ENCODE measurements at regions not wholly inside any gene's neighbourhood (a gene's known extent, or its start where the extent isn't known, plus 50 kb on each side); places are given as distances from the start of the nearest gene placed in this dataset.

DNA sequence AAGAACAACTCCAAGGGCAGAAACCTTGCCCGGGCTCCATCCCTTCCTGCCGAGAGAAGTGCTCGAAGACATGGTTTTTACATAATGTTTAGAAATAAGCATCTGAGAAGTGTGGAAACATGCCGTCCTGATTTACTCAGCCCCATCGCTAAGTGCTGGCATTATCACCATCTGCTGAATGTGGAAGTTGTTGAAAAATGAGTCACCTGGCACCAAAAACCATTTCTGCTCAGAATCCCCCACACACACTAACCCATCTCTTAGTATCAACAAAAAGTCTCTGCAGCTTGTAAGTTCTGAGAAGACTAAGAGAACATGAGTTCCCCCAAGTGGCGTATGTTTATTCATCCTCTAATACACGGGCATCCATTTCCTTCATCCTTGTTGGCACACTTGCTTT, 51.0 kb upstream of the ARL8B start:
- DNase-seq = no peak

DNA sequence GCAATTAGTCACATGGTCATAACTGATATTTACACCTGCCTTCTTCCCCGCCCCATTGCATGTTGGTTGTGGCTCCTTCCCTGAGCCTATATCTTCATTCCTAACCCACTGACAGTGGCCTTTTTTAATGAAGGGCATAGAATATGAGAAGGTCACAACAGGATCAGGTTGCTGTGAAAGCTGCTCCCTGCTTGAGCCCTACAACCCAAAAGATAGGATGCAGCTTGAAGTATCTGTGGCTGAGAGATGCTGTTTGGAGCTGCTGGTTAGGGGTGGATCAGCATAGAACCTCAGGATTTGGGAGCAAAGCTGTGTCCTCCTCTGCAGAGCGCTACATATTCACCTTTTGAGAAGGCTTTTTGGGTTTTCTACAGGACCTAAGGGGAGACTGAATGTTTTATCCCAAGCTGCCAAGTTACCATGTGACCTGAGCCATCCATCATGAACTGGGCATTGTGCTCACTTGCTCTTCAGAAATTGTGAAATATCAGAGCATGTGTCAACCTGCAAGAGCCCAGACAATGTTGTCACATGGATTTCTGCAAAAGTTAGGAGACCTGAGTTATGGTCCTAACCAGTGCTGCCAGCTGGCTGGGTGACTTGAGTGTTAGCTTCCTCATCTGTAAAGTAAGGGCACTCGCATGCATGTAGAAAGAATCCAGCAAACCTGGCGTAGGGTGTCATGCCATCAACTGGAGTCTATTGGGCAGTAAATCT, 49.8 kb upstream of the ARL8B start:
- no peak for DNase-seq

Measured in NCI-H1417 treated with DMSO at 0.1 percent for 48 hours (cell line).